GM06990 (cell line): ENCODE measurements at regions not wholly inside any gene's neighbourhood (a gene's known extent, or its start where the extent isn't known, plus 50 kb on each side); places are given as distances from the start of the nearest gene placed in this dataset.

ENCODE experiments used
- DNase-seq: peaks from one replicate; pipeline ENCODE4 v3.0.0-alpha.2; 2011; ENCODE audit not compliant: insufficient read length; ENCODE audit errors: extremely low read depth
- H3K27me3 ChIP-seq: replicated peaks from 2 replicates; pipeline ENCODE4 v1.6.0; 2011; ENCODE audit warnings: low read length; ENCODE audit not compliant: control insufficient read depth, insufficient read depth
- H3K36me3 ChIP-seq: 2 replicates; pipeline ENCODE4 v1.5.1; 2011; ENCODE audit warnings: low read length; ENCODE audit not compliant: control insufficient read depth, insufficient read depth
- H3K4me3 ChIP-seq: replicated peaks from 2 replicates; pipeline ENCODE4 v1.5.1; 2011; ENCODE audit warnings: low read depth, mild to moderate bottlenecking, control low read depth, low read length
- TF ChIP-seq, protein P1 (sequence below): IDR thresholded peaks from 2 replicates; pipeline ENCODE4 v1.5.1; 2011; ENCODE audit warnings: low read length, control low read depth, mild to moderate bottlenecking, inconsistent platforms; ENCODE audit not compliant: insufficient read depth, poor library complexity, severe bottlenecking

DNA sequence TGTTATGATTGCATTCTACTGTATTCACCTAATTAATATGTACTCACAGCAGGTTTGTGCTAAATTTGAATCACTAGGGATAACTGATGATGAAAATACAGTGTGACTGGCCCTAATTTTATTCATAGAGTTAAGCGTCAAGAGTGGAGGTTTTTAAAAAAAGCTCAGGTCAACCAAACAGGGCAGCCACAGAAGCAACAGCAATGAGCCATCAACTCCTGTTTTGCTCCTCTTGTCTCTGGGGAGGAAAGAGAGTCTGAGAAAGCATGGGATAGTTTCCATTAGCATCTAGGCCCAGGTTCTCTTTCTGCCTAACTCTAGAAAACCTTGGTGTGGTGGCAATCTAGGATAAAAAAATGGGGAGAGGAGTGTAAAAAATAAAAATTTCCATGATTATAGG, 122.1 kb downstream of the OGFRL1 start:
- TF ChIP-seq, protein P1, sequence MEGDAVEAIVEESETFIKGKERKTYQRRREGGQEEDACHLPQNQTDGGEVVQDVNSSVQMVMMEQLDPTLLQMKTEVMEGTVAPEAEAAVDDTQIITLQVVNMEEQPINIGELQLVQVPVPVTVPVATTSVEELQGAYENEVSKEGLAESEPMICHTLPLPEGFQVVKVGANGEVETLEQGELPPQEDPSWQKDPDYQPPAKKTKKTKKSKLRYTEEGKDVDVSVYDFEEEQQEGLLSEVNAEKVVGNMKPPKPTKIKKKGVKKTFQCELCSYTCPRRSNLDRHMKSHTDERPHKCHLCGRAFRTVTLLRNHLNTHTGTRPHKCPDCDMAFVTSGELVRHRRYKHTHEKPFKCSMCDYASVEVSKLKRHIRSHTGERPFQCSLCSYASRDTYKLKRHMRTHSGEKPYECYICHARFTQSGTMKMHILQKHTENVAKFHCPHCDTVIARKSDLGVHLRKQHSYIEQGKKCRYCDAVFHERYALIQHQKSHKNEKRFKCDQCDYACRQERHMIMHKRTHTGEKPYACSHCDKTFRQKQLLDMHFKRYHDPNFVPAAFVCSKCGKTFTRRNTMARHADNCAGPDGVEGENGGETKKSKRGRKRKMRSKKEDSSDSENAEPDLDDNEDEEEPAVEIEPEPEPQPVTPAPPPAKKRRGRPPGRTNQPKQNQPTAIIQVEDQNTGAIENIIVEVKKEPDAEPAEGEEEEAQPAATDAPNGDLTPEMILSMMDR = no peak
- Histone ChIP-seq H3K4me3 (no peak overlapping the region), H3K27me3 (no peaks in the 10 kb centered on the region), H3K36me3 (no peaks in the 10 kb centered on the region)
- DNase-seq = no peak

DNA sequence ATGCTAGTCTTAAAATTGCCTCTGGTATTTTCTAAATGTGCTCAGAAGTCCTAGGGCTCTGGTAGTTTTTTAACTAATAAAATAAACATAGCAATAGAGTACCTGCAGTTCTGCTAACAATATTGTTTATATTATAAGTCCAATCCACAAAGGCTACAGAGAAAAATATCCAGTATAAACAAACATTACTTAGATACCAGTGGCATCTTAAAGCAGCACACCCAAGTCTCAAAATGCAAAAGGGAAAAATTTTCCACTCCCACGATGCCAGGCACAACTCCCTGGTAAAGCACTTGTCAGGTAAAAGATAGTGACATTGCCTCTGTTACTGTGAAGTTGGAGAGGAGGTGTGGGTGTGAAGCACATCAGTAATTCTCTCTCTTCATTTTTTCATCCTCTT, 123.3 kb downstream of the OGFRL1 start:
- Histone ChIP-seq H3K27me3 (no peaks in the 10 kb centered on the region), H3K4me3 (no peak overlapping the region), H3K36me3 (no peaks in the 10 kb centered on the region)
- DNase-seq = no peak
- TF ChIP-seq, protein P1 = no peak

DNA sequence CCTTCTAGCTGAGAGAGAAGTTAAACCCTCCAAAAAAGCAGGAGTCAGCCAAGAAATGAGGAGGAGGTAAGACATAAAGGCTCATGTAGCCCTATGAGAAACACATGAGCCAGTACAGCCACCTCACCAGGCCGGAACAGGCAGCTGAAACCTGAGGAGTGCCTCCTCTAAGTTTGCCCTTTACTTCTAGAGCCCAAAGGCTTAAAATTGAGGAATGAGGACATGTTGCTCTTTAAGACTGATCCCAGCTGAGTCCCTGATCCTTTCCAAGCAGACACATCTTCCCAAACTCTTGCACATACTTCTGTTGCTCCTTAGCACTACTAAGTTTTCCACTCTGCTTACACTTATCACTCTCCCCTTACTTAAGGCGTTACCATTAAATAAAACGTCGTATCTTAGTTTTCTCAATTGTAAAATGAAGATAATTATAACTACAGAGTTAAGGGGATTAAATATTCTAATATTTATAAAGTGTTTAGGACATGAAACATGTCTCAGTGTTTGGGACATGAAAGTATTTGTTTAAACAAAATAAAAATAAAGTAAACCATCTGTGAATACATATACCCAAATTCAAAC, 124.0 kb downstream of the OGFRL1 start:
- Histone ChIP-seq H3K4me3 (no peak overlapping the region), H3K27me3 (0 out of 2 replicates have a peak, but pooled peaks cover 1% of the 10 kb centered on the region), H3K36me3 (no peaks in the 10 kb centered on the region)
- TF ChIP-seq, protein P1 = no peak
- no peak for DNase-seq

DNA sequence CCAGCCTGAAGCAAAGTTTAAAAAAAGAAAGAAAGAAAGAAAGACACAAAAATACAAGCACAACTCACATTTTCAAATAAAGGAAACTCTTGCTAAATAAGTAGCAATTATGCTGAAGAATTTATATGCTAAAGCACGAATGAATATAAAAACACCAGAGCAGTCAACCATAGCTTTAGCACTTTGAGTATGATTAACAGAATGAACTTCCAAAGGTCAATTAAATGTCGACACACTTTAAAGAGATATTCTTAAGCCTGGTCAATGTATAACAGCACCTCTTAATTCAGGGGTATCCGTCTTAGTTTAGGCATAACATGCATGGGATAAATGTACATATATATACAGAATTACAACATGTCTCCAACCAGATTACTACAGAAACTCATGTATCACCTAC, 125.9 kb downstream of the OGFRL1 start:
- no peak for DNase-seq
- Histone ChIP-seq H3K36me3 (no peaks in the 10 kb centered on the region), H3K4me3 (no peak overlapping the region), H3K27me3 (0 out of 2 replicates have a peak, but pooled peaks cover 1% of the 10 kb centered on the region)
- TF ChIP-seq, protein P1 = no peak

DNA sequence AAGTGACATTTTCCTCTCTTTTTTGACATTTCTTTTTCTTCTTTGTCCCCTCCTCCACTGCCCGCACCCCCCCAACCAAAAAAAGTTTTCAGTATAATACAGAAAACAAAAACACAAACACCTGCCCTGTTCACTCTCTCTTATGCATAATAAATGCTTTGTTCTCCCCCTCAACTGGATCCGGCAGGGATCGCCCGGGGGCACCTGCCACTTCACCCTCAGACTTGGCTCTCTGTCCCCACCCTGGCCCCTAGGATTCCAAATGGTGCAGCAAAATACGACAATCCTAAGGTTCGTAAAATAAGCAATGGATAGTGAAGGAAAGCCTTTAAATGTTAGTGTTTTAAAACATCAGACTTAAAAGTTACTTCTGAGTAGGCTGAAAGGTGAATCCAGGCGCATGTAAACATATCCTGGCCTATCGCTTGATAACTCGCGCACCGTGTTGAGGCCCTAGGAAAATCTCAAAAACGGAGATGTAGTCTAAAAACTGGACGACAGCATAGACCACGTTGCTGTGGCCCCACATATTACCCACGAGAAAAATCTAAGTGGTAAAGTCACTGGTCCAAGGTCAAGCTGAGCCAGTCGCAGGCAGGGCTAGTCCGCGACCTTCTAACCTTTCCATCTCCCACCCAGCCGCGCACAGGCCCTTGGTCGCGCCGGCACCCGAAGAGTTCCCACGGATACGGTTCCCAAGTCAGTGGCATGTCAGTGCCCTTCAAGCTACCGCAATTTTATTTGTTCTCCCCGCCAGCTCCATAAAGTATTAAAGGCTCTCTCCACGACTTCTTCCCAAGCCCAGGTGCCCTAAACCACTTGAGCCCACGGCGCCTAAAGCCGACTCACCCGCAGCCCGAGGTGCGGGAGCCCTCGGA, 130.8 kb downstream of the OGFRL1 start:
- peak; percentile 1 for DNase-seq
- Histone ChIP-seq H3K27me3 (peaks cover 1% of the 10 kb centered on the region; the same call in 1 of the 2 replicates), H3K4me3 (peak overlapping the region; percentile 63), H3K36me3 (no peaks in the 10 kb centered on the region)
- TF ChIP-seq, protein P1 = no peak
